Peyer's patch (tissue), 4 donors: ENCODE measurements at regions not wholly inside any gene's neighbourhood (a gene's known extent, or its start where the extent isn't known, plus 50 kb on each side); places are given as distances from the start of the nearest gene placed in this dataset.

Experiments used
- POLR2A ChIP-seq, 2 donors: fragments of 450-650 bp; IDR thresholded peaks; one replicate each; pipeline ENCODE4 v1.5.1; 2017; ENCODE audit warnings: antibody characterized with exemption in 2 of 2, mild to moderate bottlenecking in 2 of 2, moderate library complexity in 2 of 2
- TF ChIP-seq, protein P1 (sequence below), 6 experiments: fragments of 450-650 bp in 4 of 6; fragments of 200-600 bp in 2 of 6; sonication (generic) in 1 of 6; IDR thresholded peaks; one replicate each; pipeline ENCODE4 v1.5.1; 2017 to 2019; ENCODE audit warnings: antibody characterized with exemption in 6 of 6, mild to moderate bottlenecking in 3 of 6, moderate library complexity in 1 of 6

DNA sequence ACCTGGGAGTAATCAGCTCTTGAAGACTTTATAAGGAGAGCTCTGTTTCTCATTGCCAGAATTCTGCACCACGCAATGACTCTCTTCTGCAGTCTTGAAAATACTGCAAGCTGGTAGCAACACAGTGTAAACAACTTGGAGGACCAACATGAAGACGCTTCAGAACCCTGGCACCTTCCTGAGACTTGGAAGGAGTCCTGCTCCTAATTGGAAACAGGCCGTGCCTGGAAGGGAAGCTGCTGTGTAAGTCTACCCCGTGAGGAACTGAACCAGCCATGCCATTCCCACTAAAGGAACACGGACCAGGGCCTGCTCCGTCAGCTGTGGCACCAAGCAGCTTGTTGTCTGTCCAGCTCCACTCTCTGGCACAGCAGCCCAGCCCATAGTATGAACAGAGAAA lies 171.1 kb downstream of the PAX3 start:
- TF ChIP-seq, protein P1, sequence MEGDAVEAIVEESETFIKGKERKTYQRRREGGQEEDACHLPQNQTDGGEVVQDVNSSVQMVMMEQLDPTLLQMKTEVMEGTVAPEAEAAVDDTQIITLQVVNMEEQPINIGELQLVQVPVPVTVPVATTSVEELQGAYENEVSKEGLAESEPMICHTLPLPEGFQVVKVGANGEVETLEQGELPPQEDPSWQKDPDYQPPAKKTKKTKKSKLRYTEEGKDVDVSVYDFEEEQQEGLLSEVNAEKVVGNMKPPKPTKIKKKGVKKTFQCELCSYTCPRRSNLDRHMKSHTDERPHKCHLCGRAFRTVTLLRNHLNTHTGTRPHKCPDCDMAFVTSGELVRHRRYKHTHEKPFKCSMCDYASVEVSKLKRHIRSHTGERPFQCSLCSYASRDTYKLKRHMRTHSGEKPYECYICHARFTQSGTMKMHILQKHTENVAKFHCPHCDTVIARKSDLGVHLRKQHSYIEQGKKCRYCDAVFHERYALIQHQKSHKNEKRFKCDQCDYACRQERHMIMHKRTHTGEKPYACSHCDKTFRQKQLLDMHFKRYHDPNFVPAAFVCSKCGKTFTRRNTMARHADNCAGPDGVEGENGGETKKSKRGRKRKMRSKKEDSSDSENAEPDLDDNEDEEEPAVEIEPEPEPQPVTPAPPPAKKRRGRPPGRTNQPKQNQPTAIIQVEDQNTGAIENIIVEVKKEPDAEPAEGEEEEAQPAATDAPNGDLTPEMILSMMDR (IDR thresholded peaks at IDR 0.05): no peak
- TF ChIP-seq POLR2A (IDR thresholded peaks at IDR 0.05): no peak
